ENCODE measurements at regions not wholly inside any gene's neighbourhood (a gene's known extent, or its start where the extent isn't known, plus 50 kb on each side); places are given as distances from the start of the nearest gene placed in this dataset.

GRCh38 chrX:716136-716535 is 85.5 kb downstream of the SHOX start:
- H3K27ac ChIP-seq: no peak overlapping the region
- peaks cover 0 to 11% (median 0%) of the 10 kb centered on the region in 4 donors for H3K4me1 ChIP-seq
- no peaks in the 10 kb centered on the region for H3K27me3 ChIP-seq
- peaks cover 0 to 52% (median 2%) of the 10 kb centered on the region in 4 donors for H3K9me3 ChIP-seq
- WGBS, 2 donors: 12 to 24% methylated on average over 3 of the region's 3 CpGs
- no peaks in the 10 kb centered on the region for H3K36me3 ChIP-seq
- no peak overlapping the region for H3K4me3 ChIP-seq
- no peak for DNase-seq (ENCODE audit: low spot score in 2 of 2)
- TF ChIP-seq EP300 (IDR thresholded peaks at IDR 0.05) (no peak), CTCF (IDR thresholded peaks at IDR 0.05) (no peak), POLR2A (IDR thresholded peaks at IDR 0.05) (no peak)

GRCh38 chrX:714131-714530 is 83.5 kb downstream of the SHOX start:
- Histone ChIP-seq H3K4me3 (no peak overlapping the region), H3K27ac (no peak overlapping the region), H3K27me3 (no peaks in the 10 kb centered on the region), H3K4me1 (no peaks in the 10 kb centered on the region), H3K36me3 (no peaks in the 10 kb centered on the region), H3K9me3 (peaks cover 0 to 63% (median 2%) of the 10 kb centered on the region in 4 donors)
- no peak for TF ChIP-seq CTCF (IDR thresholded peaks at IDR 0.05)
- TF ChIP-seq POLR2A (IDR thresholded peaks at IDR 0.05): no peak
- no peak for TF ChIP-seq EP300 (IDR thresholded peaks at IDR 0.05)
- WGBS, 2 donors: 26% methylated on average over 6 of the region's 6 CpGs
- no peak for DNase-seq (ENCODE audit: low spot score in 2 of 2)
